22Rv1 (cell line): ENCODE measurements at regions not wholly inside any gene's neighbourhood (a gene's known extent, or its start where the extent isn't known, plus 50 kb on each side); places are given as distances from the start of the nearest gene placed in this dataset.

Source experiments
- H3K27ac ChIP-seq: fragments of 450-650 bp; 2 replicates; pipeline ENCODE4 v1.5.1; 2017
- CTCF ChIP-seq: fragments of 450-650 bp; IDR thresholded peaks from 2 replicates; pipeline ENCODE4 v1.5.1; 2017; ENCODE audit warnings: mild to moderate bottlenecking
- ZFX ChIP-seq: fragments of 450-650 bp; IDR thresholded peaks from 2 replicates; pipeline ENCODE4 v1.6.1; 2017; ENCODE audit warnings: antibody characterized with exemption, borderline replicate concordance

- H3K27ac ChIP-seq = no peak overlapping the region
- no peak for TF ChIP-seq CTCF
Observed at GRCh38 chr17:54029986-54030385, 207.3 kb downstream of the KIF2B start.

GRCh38 chr17:54046570-54046969, 223.8 kb downstream of the KIF2B start:
- TF ChIP-seq CTCF = no peak
- no peak for TF ChIP-seq ZFX
- H3K27ac ChIP-seq = no peak overlapping the region

DNA sequence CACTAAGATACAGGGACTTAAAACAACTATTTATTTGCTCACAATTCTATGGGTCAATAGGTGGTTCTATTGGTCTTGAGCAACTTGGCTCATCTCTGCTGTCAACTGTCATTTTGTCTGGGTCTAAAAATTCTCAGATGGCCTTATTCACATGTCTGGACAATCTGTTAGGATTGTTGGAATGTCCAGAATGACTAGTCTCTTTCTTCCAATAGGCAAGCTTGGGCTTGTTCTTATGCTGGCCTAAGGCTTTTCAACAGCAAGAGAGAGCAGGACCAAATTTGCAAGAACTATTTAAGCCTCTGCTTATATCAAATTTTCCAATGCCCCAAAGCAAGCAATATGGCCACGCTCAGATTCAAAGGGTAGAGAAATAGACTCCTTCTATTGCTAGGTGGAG, 240.9 kb downstream of the KIF2B start:
- no peak for TF ChIP-seq ZFX
- TF ChIP-seq CTCF = no peak
- no peak overlapping the region for H3K27ac ChIP-seq

GRCh38 chr17:54085020-54085419, 262.3 kb downstream of the KIF2B start:
- H3K27ac ChIP-seq = no peak overlapping the region
- TF ChIP-seq CTCF (no peak), ZFX (no peak)

- TF ChIP-seq ZFX (no peak), CTCF (no peak)
- no peak overlapping the region for H3K27ac ChIP-seq
Observed at GRCh38 chr17:54085934-54086333, 263.2 kb downstream of the KIF2B start.

DNA sequence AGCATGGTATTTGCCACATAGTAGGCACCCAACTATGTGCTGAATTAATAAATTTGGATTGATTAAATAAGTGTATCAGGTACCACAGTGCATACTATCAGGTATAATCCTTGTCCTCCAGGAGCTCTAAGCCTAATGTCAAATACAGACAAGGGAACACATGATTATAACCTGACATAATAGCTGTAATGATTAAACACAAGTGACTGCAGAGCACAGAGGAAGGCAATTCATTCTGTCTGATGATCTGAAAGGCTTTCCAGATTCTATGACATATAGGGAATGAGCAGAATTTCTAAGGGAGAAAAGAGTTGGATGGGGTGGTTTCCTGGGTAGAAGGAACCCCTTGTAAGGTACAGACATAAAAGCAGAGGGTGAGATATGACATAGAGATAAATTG, 273.5 kb downstream of the KIF2B start:
- TF ChIP-seq ZFX (no peak), CTCF (no peak)
- no peak overlapping the region for H3K27ac ChIP-seq

DNA sequence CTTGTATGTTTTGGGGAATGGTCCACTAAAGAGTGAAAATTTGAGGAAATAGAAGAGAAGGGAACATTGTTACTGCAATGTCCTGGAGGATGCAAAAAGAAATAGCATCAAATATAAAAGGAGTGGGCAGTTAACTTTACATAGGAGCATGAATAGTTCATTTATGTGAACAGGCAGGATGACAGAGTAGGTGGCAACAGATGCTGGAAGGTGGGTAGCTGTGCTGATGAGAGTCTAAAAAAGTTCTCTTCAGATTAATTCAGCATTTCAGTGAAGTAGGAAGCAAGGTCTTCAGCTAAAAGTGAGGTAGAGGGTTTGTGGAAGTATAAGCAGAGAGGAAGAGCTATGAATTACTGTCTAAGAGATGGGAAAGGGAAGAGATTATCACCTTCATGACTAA, 276.5 kb downstream of the KIF2B start:
- no peak overlapping the region for H3K27ac ChIP-seq
- TF ChIP-seq CTCF = no peak
- no peak for TF ChIP-seq ZFX
